Pancreas (tissue), 10 donors: ENCODE measurements at regions not wholly inside any gene's neighbourhood (a gene's known extent, or its start where the extent isn't known, plus 50 kb on each side); places are given as distances from the start of the nearest gene placed in this dataset.

Source experiments
- ATAC-seq, 4 donors: fragments of 200-7000 bp; cut with Tn5 transposase; one replicate each; pipeline versions ENCODE4 v1.8.0 to v1.9.1; 2020; ENCODE audit warnings: mild to moderate bottlenecking in 4 of 4, moderate library complexity in 4 of 4
- DNase-seq, 6 donors: peaks; one replicate each; pipeline ENCODE4 v3.0.0-alpha.2; 2020
- FAIRE-seq: peaks from 2 replicates; lab custom pipeline; 2012; peaks lifted over from hg19 to GRCh38; lab: Jason Lieb, UNC
- H3K27ac ChIP-seq, 4 donors: fragments of 200-600 bp; sonication (generic); 1 replicate in 3 of 4; 2 replicates in 1 of 4; pipeline versions ENCODE4 v1.5.0 to v1.8.0; 2020
- H3K27me3 ChIP-seq, 4 donors: fragments of 200-600 bp; one replicate each; pipeline ENCODE4 v1.8.0; 2021
- H3K36me3 ChIP-seq, 3 donors: fragments of 200-600 bp; sonication (generic) in 1 of 3; one replicate each; pipeline versions ENCODE4 v1.5.0 to v1.8.0; 2020 to 2021
- H3K4me1 ChIP-seq, 3 donors: fragments of 200-600 bp; one replicate each; pipeline ENCODE4 v1.8.0; 2021
- H3K4me3 ChIP-seq, 4 donors: fragments of 200-600 bp; sonication (generic) in 2 of 4; one replicate each; pipeline versions ENCODE4 v1.5.0 to v1.8.0; 2020 to 2021
- H3K9me3 ChIP-seq, 4 donors: fragments of 200-600 bp; one replicate each; pipeline ENCODE4 v1.8.0; 2021
- CTCF ChIP-seq, 4 donors: fragments of 200-600 bp; sonication (generic) in 3 of 4; IDR thresholded peaks; one replicate each; pipeline versions ENCODE4 v1.5.0 to v1.8.0; 2021; ENCODE audit warnings: antibody characterized with exemption in 4 of 4
- WGBS, 2 donors: extraction: QIAGEN DNeasy Blood & Tissue Kit; methylation state at CpG; one replicate each; pipeline ENCODE4 v1.1.7; 2013; 5-methylcytosine and 5-hydroxymethylcytosine counted together
- intact Hi-C, 3 donors: fragments of 100-400 bp; cut with DNase I; formaldehyde crosslinking; loops; one replicate each; pipeline versions ENCODE4 v1.11.1 to v1.14.2; 2022
- donor health status: healthy with polysubstance abuse.
- donor health status: DM: no; HTN: no; CAD: no; lungs with moderate emphysema.
- donor health status: DM: no; HTN: no; CAD: no.
- donor health status: control.
- donor health status: control.
- donor health status: Bipolar disorder and iron deficiency.
- donor health status: DM: yes; HTN: yes; CAD: no.
- donor health status: DM: no; HTN: no; CAD: no.
- donor health status: DM: no; HTN: no; CAD: no.
- donor health status: DM: yes; HTN: yes; CAD: no.

- Histone ChIP-seq H3K9me3 (no peaks in the 10 kb centered on the region), H3K27me3 (no peaks in the 10 kb centered on the region), H3K36me3 (no peaks in the 10 kb centered on the region), H3K27ac (no peak overlapping the region), H3K4me1 (no peaks in the 10 kb centered on the region), H3K4me3 (no peak overlapping the region)
- FAIRE-seq, result no peak
- no peak for TF ChIP-seq CTCF (IDR thresholded peaks at IDR 0.05)
- no peak for DNase-seq
- intact Hi-C loops, result no loop called here
- WGBS, 2 donors, result 76 to 88% methylated on average over 17 of the region's 17 CpGs
- ATAC-seq, result no peak
Measured at GRCh38 chr9:16223074-16223871, 647.2 kb downstream of the BNC2 start.

GRCh38 chr9:16230731-16231130 lies 639.7 kb downstream of the BNC2 start:
- no peak for TF ChIP-seq CTCF (IDR thresholded peaks at IDR 0.05)
- Histone ChIP-seq H3K27ac (no peak overlapping the region), H3K9me3 (no peaks in the 10 kb centered on the region), H3K27me3 (no peaks in the 10 kb centered on the region), H3K4me3 (no peak overlapping the region), H3K4me1 (no peaks in the 10 kb centered on the region), H3K36me3 (no peaks in the 10 kb centered on the region)
- DNase-seq (no peak), FAIRE-seq (no peak), ATAC-seq (no peak)
- 83 to 85% methylated on average over 10 of the region's 10 CpGs for WGBS, 2 donors
- intact Hi-C loops, result no loop called here

GRCh38 chr9:16236311-16236710 lies 634.2 kb downstream of the BNC2 start:
- no peaks in the 10 kb centered on the region for H3K36me3 ChIP-seq
- FAIRE-seq (no peak), DNase-seq (no peak), ATAC-seq (peak in 1 of 4 donors; percentile 32)
- H3K4me1 ChIP-seq, result no peaks in the 10 kb centered on the region
- no peaks in the 10 kb centered on the region for H3K9me3 ChIP-seq
- WGBS, 2 donors, result 47 to 51% methylated on average over 8 of the region's 8 CpGs
- no peaks in the 10 kb centered on the region for H3K27me3 ChIP-seq
- intact Hi-C loops, result loop anchor here in 1 of 3 donors (5.0 kb wide), 1 partner anchor 116 kb away; no protein-coding TSS in a partner anchor
- no peak overlapping the region for H3K27ac ChIP-seq
- no peak for TF ChIP-seq CTCF (IDR thresholded peaks at IDR 0.05)
- H3K4me3 ChIP-seq, result no peak overlapping the region

- no peak for TF ChIP-seq CTCF (IDR thresholded peaks at IDR 0.05)
- intact Hi-C loops, result loop anchor here in 1 of 3 donors (5.0 kb wide), 1 partner anchor 115 kb away; no protein-coding TSS in a partner anchor
- Histone ChIP-seq H3K27ac (no peak overlapping the region), H3K4me3 (no peak overlapping the region), H3K4me1 (no peaks in the 10 kb centered on the region), H3K9me3 (no peaks in the 10 kb centered on the region), H3K36me3 (no peaks in the 10 kb centered on the region), H3K27me3 (no peaks in the 10 kb centered on the region)
- ATAC-seq (peak in 1 of 4 donors; percentile 52), FAIRE-seq (no peak), DNase-seq (no peak)
- WGBS, 2 donors, result 69 to 85% methylated on average over 7 of the region's 7 CpGs
Measured at GRCh38 chr9:16236882-16237281, 633.6 kb downstream of the BNC2 start.

- WGBS, 2 donors, result 72 to 85% methylated on average over 5 of the region's 5 CpGs
- TF ChIP-seq CTCF (IDR thresholded peaks at IDR 0.05), result no peak
- no peaks in the 10 kb centered on the region for H3K9me3 ChIP-seq
- no peaks in the 10 kb centered on the region for H3K36me3 ChIP-seq
- H3K4me3 ChIP-seq, result no peak overlapping the region
- no peaks in the 10 kb centered on the region for H3K4me1 ChIP-seq
- DNase-seq (no peak), ATAC-seq (no peak), FAIRE-seq (no peak)
- no peaks in the 10 kb centered on the region for H3K27me3 ChIP-seq
- no peak overlapping the region for H3K27ac ChIP-seq
- intact Hi-C loops, result loop anchor here in 1 of 3 donors (5.0 kb wide), 1 partner anchor 114 kb away; no protein-coding TSS in a partner anchor
Measured at GRCh38 chr9:16238623-16239138, 631.8 kb downstream of the BNC2 start.
